A549 (cell line): ENCODE measurements at regions not wholly inside any gene's neighbourhood (a gene's known extent, or its start where the extent isn't known, plus 50 kb on each side); places are given as distances from the start of the nearest gene placed in this dataset.

ENCODE experiments used
- CBX8 ChIP-seq: fragments of 200-600 bp; sonication (generic); IDR thresholded peaks from 2 replicates; pipeline ENCODE4 v1.6.1; 2016
- CTCF ChIP-seq: fragments of >200 bp; sonication (Bioruptor Twin); formaldehyde crosslinking; IDR thresholded peaks from 3 replicates; pipeline ENCODE4 v1.5.1; 2016
- ESRRA ChIP-seq: fragments of 150-350 bp; IDR thresholded peaks from 2 replicates; pipeline ENCODE4 v1.6.1; 2014; ENCODE audit warnings: mild to moderate bottlenecking, low read length, borderline replicate concordance
- KDM1A ChIP-seq: fragments of 200-600 bp; sonication (generic); IDR thresholded peaks from 2 replicates; pipeline ENCODE4 v1.6.1; 2016; ENCODE audit warnings: low read depth, mild to moderate bottlenecking
- PHF8 ChIP-seq: fragments of 200-600 bp; sonication (generic); IDR thresholded peaks from 2 replicates; pipeline ENCODE4 v1.6.1; 2016; ENCODE audit warnings: low read depth, mild to moderate bottlenecking, antibody characterized with exemption, moderate library complexity, borderline replicate concordance
- POLR2A ChIP-seq: IDR thresholded peaks from 2 replicates; pipeline ENCODE4 v1.6.1; 2012; ENCODE audit warnings: mild to moderate bottlenecking, low read length
- POLR2AphosphoS2 ChIP-seq: conservative IDR thresholded peaks from 2 replicates; pipeline ENCODE4 v1.6.1; 2012; ENCODE audit warnings: low read length, improper control_type of control experiment, inconsistent platforms
- ZC3H11A ChIP-seq: fragments of 450-650 bp; IDR thresholded peaks from 2 replicates; pipeline ENCODE4 v1.6.1; 2014; ENCODE audit warnings: antibody characterized with exemption, mild to moderate bottlenecking
- TF ChIP-seq, protein P1 (sequence below): fragments of >200 bp; sonication (Bioruptor Twin); formaldehyde crosslinking; IDR thresholded peaks from 3 replicates; pipeline ENCODE4 v1.6.1; 2016
- TF ChIP-seq, protein P2 (sequence below): fragments of 200-600 bp; sonication (generic); IDR thresholded peaks from 2 replicates; pipeline ENCODE4 v1.6.1; 2016; ENCODE audit warnings: antibody characterized with exemption, mild to moderate bottlenecking, moderate library complexity

GRCh38 chr7:70997261-70997660, 134.7 kb upstream of the GALNT17 start:
- TF ChIP-seq PHF8 (no peak), ESRRA (no peak), ZC3H11A (no peak), POLR2A (no peak), CTCF (no peak), POLR2AphosphoS2 (no peak), CBX8 (no peak), KDM1A (no peak)
- TF ChIP-seq, protein P1, sequence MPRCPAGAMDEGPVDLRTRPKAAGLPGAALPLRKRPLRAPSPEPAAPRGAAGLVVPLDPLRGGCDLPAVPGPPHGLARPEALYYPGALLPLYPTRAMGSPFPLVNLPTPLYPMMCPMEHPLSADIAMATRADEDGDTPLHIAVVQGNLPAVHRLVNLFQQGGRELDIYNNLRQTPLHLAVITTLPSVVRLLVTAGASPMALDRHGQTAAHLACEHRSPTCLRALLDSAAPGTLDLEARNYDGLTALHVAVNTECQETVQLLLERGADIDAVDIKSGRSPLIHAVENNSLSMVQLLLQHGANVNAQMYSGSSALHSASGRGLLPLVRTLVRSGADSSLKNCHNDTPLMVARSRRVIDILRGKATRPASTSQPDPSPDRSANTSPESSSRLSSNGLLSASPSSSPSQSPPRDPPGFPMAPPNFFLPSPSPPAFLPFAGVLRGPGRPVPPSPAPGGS, result no peak
- TF ChIP-seq, protein P2, sequence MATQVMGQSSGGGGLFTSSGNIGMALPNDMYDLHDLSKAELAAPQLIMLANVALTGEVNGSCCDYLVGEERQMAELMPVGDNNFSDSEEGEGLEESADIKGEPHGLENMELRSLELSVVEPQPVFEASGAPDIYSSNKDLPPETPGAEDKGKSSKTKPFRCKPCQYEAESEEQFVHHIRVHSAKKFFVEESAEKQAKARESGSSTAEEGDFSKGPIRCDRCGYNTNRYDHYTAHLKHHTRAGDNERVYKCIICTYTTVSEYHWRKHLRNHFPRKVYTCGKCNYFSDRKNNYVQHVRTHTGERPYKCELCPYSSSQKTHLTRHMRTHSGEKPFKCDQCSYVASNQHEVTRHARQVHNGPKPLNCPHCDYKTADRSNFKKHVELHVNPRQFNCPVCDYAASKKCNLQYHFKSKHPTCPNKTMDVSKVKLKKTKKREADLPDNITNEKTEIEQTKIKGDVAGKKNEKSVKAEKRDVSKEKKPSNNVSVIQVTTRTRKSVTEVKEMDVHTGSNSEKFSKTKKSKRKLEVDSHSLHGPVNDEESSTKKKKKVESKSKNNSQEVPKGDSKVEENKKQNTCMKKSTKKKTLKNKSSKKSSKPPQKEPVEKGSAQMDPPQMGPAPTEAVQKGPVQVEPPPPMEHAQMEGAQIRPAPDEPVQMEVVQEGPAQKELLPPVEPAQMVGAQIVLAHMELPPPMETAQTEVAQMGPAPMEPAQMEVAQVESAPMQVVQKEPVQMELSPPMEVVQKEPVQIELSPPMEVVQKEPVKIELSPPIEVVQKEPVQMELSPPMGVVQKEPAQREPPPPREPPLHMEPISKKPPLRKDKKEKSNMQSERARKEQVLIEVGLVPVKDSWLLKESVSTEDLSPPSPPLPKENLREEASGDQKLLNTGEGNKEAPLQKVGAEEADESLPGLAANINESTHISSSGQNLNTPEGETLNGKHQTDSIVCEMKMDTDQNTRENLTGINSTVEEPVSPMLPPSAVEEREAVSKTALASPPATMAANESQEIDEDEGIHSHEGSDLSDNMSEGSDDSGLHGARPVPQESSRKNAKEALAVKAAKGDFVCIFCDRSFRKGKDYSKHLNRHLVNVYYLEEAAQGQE, result no peak
